Retinal pigment epithelial cell (primary cell): ENCODE measurements at regions not wholly inside any gene's neighbourhood (a gene's known extent, or its start where the extent isn't known, plus 50 kb on each side); places are given as distances from the start of the nearest gene placed in this dataset.

ENCODE experiments used
- DNase-seq: peaks from one replicate; pipeline ENCODE4 v3.0.0-alpha.2; 2010; ENCODE audit warnings: low read depth
- H3K4me3 ChIP-seq: 2 replicates; pipeline ENCODE4 v1.5.1; 2011; ENCODE audit warnings: mild to moderate bottlenecking, low read length, control low read depth, moderate library complexity
- TF ChIP-seq, protein P1 (sequence below): conservative IDR thresholded peaks from 2 replicates; pipeline ENCODE4 v1.5.1; 2011; ENCODE audit warnings: low read depth, low read length, control low read depth, inconsistent platforms

DNA sequence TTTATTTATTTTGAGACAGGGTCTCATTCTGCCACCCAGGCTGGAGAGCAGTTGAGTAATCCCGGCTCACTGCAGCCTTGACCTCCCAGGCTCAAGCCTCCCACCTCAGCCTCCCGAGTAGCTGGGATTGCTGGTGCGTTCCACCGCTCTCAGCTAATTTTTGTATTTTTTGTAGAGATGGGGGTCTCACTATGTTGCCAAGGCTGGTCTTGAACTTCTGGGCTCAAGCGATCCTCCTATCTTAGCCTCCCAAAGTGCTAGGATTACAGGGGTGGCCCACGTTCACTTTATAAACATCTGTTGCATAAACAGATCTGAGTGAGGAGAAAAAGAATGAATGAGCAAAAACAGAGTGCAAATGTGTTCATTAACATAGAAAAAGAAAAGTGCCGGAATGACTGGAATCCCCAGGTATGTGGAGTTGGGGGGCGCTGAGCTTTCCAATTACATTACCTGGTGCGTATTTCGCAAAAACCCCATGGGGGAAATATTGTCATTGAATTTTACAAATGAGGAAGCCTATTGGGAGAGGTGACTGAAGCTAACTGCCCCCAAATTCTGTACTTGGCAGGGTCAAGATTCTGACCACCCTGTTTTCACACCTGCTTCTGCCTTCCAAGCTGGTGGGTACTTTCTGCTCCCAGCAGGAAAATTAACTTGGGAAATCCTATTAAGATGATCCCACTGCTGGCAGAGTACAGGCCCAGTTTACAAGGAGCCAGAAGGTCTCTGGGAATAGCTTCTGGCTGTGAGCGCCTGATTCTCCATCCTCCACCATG is 207.7 kb upstream of the JARID2 start:
- H3K4me3 ChIP-seq = no peak overlapping the region
- TF ChIP-seq, protein P1, sequence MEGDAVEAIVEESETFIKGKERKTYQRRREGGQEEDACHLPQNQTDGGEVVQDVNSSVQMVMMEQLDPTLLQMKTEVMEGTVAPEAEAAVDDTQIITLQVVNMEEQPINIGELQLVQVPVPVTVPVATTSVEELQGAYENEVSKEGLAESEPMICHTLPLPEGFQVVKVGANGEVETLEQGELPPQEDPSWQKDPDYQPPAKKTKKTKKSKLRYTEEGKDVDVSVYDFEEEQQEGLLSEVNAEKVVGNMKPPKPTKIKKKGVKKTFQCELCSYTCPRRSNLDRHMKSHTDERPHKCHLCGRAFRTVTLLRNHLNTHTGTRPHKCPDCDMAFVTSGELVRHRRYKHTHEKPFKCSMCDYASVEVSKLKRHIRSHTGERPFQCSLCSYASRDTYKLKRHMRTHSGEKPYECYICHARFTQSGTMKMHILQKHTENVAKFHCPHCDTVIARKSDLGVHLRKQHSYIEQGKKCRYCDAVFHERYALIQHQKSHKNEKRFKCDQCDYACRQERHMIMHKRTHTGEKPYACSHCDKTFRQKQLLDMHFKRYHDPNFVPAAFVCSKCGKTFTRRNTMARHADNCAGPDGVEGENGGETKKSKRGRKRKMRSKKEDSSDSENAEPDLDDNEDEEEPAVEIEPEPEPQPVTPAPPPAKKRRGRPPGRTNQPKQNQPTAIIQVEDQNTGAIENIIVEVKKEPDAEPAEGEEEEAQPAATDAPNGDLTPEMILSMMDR = no peak
- no peak for DNase-seq

DNA sequence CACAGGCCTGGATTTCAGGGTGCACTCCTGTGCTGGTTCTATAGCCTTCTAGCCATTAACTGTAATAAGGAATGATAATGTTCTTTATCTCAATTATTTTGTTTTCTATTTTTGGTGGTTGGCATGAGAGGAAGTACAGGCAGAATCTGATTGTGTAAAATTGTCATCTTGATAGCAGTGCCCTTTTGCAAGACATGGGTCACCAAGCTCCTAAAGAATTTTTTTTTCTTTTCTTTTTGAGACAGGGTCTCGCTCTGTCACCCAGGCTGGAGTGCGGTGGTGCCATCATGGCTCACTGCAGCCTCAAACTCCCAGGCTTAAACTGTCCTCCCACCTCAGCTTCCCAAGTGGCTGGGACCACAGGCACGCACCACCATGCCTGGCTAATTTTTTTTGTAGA is 206.7 kb upstream of the JARID2 start:
- no peak overlapping the region for H3K4me3 ChIP-seq
- TF ChIP-seq, protein P1 = no peak
- DNase-seq = no peak

DNA sequence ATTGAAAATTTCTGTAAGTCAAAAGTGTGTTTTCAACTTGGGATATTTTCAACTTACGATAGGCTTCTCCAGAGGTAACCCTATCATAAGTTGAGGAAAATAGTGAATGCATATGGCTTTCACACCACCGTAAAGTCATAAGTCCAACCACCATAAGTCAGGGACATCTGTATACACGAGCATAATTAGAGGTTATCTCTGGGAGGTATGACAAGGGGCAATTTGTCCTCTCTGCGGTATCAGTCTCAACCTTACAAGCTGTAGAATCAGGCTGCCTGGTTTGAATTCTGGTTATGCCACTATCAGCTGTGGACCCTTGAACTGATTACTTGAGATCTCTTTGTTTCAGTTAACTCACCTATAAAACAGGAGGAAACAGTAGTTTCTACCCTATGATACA is 202.9 kb upstream of the JARID2 start:
- no peak overlapping the region for H3K4me3 ChIP-seq
- DNase-seq = no peak
- TF ChIP-seq, protein P1 = no peak

DNA sequence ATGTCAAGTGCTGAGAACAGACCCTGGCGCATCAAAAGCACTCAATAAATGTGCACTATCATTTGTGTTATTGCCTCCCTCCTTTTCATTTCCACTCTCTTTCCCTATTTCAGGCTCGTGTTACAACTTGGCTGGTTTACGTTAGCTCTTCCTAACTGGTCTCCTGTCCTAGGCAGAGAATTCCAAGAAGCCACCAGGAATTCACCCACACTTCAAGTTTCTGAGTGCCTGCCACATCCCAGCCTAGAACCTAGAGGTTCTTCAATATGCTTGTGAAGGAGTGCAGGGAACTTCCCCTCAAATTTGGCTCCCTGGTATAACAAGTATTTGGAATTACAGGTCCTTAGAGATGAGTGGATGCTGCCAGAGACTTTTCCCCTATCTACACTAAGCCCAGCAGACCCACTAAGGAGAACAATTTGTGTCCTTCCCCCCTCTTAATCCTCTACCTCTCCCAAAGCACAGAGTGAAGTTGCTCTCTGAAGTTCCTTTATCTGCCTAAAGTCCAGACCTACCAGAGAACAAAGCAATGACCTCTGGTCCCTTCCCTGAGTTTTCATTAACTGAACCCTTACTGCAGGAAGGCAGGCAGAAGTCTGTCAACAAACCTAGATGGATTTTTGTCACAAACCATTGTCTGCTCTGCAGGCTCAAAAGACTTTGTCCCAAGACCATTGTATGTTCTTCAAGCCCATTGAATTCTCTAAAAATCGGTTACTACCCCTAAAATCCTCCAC is 201.6 kb upstream of the JARID2 start:
- TF ChIP-seq, protein P1 = no peak
- H3K4me3 ChIP-seq = no peak overlapping the region
- DNase-seq = no peak

DNA sequence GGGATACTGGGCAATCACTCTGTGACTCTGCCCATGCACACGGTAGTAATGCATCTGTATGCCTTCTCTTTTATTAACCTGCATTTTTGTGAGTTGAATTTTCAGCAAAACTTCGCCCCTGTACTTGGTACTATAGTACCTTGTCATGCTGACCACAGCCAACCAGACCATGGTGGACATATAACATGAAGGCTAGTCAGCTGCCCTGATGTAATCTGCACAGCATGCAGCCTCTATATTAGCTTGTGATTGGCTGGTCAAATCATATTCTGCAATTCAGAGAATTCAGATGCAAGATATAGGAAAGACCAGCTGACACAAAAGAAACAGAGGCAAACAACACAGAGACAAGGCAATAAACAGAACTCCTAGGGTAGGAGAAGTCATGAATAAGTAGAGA is 200.9 kb upstream of the JARID2 start:
- TF ChIP-seq, protein P1 = no peak
- no peak for DNase-seq
- no peak overlapping the region for H3K4me3 ChIP-seq

DNA sequence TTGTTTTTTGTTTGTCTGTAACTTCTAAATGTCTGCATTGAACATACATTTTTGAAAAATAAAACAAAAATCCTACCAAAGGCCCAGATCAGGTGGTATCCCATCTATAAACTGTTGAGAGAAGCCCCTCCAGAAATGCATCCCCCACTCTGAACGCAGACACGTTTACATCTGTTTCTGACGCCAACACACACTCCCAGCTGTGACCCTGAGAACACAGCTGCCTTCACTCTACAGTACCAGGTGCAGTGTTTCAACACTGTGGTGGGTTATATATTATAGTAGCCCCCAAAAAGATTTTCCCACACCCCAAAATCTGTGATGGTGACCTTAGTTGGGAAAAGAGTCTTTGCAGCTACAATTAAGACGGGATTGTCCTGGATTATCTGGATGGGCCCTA is 199.1 kb upstream of the JARID2 start:
- H3K4me3 ChIP-seq = no peak overlapping the region
- DNase-seq = no peak
- TF ChIP-seq, protein P1 = no peak

DNA sequence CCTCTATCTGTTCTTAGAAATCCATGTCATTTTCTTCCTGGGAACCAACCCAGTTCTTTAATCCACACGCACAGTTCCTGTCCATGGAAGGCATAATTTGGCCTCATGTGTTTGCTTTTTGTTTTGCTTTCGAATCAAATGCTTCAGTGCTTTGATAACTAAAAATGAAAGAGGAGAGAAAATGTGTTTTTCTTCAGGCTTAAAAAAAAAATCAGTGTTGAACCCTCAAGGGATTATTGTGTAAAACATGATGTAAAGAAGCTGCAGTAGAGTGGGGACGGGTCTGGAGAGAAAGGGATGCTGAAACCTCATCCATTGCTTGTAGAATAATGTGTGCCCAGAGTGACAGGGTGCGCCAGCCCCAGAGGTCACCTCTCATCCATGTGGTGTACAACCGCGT is 197.5 kb upstream of the JARID2 start:
- no peak for DNase-seq
- TF ChIP-seq, protein P1 = no peak
- no peak overlapping the region for H3K4me3 ChIP-seq
